ENCODE measurements at regions not wholly inside any gene's neighbourhood (a gene's known extent, or its start where the extent isn't known, plus 50 kb on each side); places are given as distances from the start of the nearest gene placed in this dataset.

DNA sequence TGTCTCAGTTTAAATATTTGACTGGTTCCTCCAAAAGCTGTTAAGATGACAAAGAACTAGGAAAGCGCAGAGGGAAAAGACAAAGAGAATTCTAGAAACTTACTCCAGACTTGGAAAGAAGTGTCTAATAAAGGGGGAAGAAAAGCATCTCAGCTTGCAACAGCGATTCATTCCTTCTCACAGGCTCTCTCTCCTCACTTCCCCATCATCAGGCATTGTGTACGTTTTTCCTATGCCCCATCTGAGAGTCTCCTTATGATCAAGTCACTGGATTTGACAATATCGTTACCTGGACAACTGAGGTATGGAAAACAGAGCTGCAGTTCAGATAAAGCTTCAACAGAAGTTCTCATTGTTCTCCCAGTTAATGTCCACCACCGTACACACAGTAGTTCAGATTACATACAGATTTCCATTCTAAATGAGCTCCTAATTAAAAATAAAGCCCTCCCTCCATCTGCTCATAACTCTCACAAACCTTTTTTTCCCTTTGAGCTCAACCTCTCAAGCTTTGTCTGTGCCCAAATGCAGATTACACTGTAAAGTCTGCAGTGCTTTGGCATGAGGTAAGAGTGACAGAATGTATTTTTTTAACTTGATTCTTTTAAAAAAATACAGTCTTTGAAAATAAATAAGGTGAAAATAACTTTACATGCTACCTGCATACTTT is 254.4 kb upstream of the THBS1 start:
- no peaks in the 10 kb centered on the region for H3K36me3 ChIP-seq (ENCODE audit: control insufficient read depth, insufficient read depth, low read length)
- H3K27me3 Mint-ChIP-seq = peaks cover 36% of the 10 kb centered on the region
- H3K4me1 Mint-ChIP-seq = no peaks in the 10 kb centered on the region
- no peaks in the 10 kb centered on the region for H3K36me3 Mint-ChIP-seq
- H3K27ac ChIP-seq (ENCODE audit: insufficient read depth, low read length, poor library complexity, severe bottlenecking) = no peak overlapping the region
- no peak for DNase-seq
- H3K9me3 ChIP-seq (ENCODE audit: control insufficient read depth in 2 of 2, low read length in 2 of 2) = no peaks in the 10 kb centered on the region
- ATAC-seq (ENCODE audit: low read depth in 2 of 2) = no peak
- no peak overlapping the region for H3K4me3 ChIP-seq (ENCODE audit: low read depth, low read length)
- H3K27ac Mint-ChIP-seq = no peak overlapping the region
- peaks cover 0 to 8% (median 0%) of the 10 kb centered on the region in 7 donors for H3K9me3 Mint-ChIP-seq
- H3K4me1 ChIP-seq (ENCODE audit: control insufficient read depth, insufficient read depth, low read length, poor library complexity, severe bottlenecking) = no peaks in the 10 kb centered on the region
- H3K27me3 ChIP-seq (ENCODE audit: control insufficient read depth, insufficient read depth, low read length) = peaks cover 4% of the 10 kb centered on the region
- no peak overlapping the region for H3K4me3 Mint-ChIP-seq

DNA sequence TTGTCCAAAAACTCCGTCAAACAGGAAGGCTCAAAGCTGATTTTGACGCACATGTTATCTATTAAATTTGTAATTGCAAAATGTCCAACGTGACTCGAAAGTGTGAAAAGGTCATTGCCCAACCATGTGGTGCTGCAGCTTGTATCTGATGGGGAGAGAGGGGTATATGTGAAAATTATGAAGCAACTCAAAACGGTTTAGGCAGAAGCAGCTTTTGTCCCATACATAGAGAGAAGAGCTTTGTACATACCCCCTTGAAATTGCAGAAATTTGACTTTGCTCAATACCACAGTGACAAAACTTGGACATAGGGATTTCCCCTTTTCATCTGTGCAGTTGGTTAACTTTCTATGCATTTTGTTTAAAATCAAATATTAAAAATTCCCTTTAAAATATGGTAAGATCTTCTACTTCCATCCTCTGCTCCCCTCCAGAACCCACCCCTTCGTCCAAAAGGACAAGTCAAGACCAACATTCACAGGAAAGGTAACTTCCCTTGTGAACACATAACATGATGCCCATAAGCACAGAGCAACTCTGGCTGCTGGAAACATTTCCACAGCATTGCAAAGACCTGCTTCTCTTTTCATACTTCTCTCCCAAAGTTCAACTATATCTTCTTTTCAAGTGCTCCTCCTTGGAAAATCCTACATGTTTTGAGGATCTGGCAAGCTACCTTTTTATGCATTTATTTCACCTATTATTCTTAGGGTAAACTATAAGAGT is 253.7 kb upstream of the THBS1 start:
- no peaks in the 10 kb centered on the region for H3K9me3 ChIP-seq (ENCODE audit: control insufficient read depth in 2 of 2, low read length in 2 of 2)
- no peak overlapping the region for H3K27ac ChIP-seq (ENCODE audit: insufficient read depth, low read length, poor library complexity, severe bottlenecking)
- no peak overlapping the region for H3K4me3 ChIP-seq (ENCODE audit: low read depth, low read length)
- Mint-ChIP-seq H3K27me3 (peaks cover 36% of the 10 kb centered on the region), H3K27ac (no peak overlapping the region), H3K4me1 (no peaks in the 10 kb centered on the region), H3K4me3 (no peak overlapping the region), H3K9me3 (peaks cover 0 to 8% (median 0%) of the 10 kb centered on the region in 7 donors), H3K36me3 (no peaks in the 10 kb centered on the region)
- peaks cover 4% of the 10 kb centered on the region for H3K27me3 ChIP-seq (ENCODE audit: control insufficient read depth, insufficient read depth, low read length)
- DNase-seq (no peak), ATAC-seq (ENCODE audit: low read depth in 2 of 2) (no peak)
- no peaks in the 10 kb centered on the region for H3K36me3 ChIP-seq (ENCODE audit: control insufficient read depth, insufficient read depth, low read length)
- no peaks in the 10 kb centered on the region for H3K4me1 ChIP-seq (ENCODE audit: control insufficient read depth, insufficient read depth, low read length, poor library complexity, severe bottlenecking)

DNA sequence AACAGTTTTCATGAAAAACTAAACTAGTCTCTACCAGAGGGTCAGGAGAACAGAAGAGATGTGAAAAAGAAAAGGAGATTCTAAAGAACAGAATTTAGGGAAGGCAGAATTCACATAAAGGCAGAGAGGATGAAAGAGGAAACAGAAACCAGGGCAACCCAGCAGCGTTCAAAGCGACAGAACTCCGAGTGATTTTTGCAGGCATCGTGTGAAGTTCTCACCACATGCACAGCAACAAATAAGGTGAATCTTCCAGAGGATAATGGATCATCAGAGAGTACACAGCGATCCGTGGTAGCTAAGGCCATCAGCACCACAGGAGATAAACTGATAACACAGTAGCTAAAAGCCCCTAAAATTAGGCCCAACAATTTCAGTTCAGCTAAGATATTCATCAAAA is 250.8 kb upstream of the THBS1 start:
- peaks cover 28% of the 10 kb centered on the region for H3K27me3 Mint-ChIP-seq

DNA sequence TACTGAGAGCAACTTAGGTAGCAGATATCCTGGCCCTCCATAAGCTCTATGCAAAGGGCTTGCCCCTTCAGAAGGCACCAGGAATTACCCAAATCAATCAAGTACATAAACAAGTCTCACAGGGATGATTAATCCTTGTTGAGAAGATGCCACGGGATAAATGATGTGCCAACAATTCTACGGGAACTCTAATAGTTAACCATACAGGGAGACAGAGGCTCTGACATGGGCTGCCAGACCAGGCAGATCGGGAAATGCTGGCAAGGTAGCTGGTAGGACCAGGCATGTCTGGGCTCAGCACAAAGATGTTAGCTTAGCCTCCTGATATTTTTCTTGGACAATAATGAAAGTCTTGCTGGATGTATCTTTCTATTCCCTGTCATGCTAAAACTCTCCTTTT is 249.3 kb upstream of the THBS1 start:
- Histone ChIP-seq H3K27ac (ENCODE audit: insufficient read depth, low read length, poor library complexity, severe bottlenecking) (no peak overlapping the region), H3K36me3 (ENCODE audit: control insufficient read depth, insufficient read depth, low read length) (no peaks in the 10 kb centered on the region), H3K4me1 (ENCODE audit: control insufficient read depth, insufficient read depth, low read length, poor library complexity, severe bottlenecking) (no peaks in the 10 kb centered on the region), H3K9me3 (ENCODE audit: control insufficient read depth in 2 of 2, low read length in 2 of 2) (no peaks in the 10 kb centered on the region), H3K4me3 (ENCODE audit: low read depth, low read length) (no peak overlapping the region), H3K27me3 (ENCODE audit: control insufficient read depth, insufficient read depth, low read length) (peaks cover 4% of the 10 kb centered on the region)
- no peaks in the 10 kb centered on the region for H3K9me3 Mint-ChIP-seq
- H3K36me3 Mint-ChIP-seq = no peaks in the 10 kb centered on the region
- H3K4me3 Mint-ChIP-seq = no peak overlapping the region
- DNase-seq = no peak
- H3K27me3 Mint-ChIP-seq = peaks cover 28% of the 10 kb centered on the region
- no peak overlapping the region for H3K27ac Mint-ChIP-seq
- ATAC-seq (ENCODE audit: low read depth in 2 of 2) = no peak
- H3K4me1 Mint-ChIP-seq = no peaks in the 10 kb centered on the region

More for the DNA sequence above, 250.8 kb upstream of the THBS1 start:
- ATAC-seq (ENCODE audit: low read depth in 2 of 2) (no peak), DNase-seq (no peak)
- Mint-ChIP-seq H3K27ac (no peak overlapping the region), H3K36me3 (no peaks in the 10 kb centered on the region), H3K9me3 (peaks cover 0 to 5% (median 0%) of the 10 kb centered on the region in 7 donors), H3K4me3 (no peak overlapping the region), H3K4me1 (no peaks in the 10 kb centered on the region)
- H3K27ac ChIP-seq (ENCODE audit: insufficient read depth, low read length, poor library complexity, severe bottlenecking) = no peak overlapping the region
- peaks cover 4% of the 10 kb centered on the region for H3K27me3 ChIP-seq (ENCODE audit: control insufficient read depth, insufficient read depth, low read length)
- H3K4me1 ChIP-seq (ENCODE audit: control insufficient read depth, insufficient read depth, low read length, poor library complexity, severe bottlenecking) = no peaks in the 10 kb centered on the region
- no peaks in the 10 kb centered on the region for H3K36me3 ChIP-seq (ENCODE audit: control insufficient read depth, insufficient read depth, low read length)
- H3K9me3 ChIP-seq (ENCODE audit: control insufficient read depth in 2 of 2, low read length in 2 of 2) = no peaks in the 10 kb centered on the region
- H3K4me3 ChIP-seq (ENCODE audit: low read depth, low read length) = no peak overlapping the region

DNA sequence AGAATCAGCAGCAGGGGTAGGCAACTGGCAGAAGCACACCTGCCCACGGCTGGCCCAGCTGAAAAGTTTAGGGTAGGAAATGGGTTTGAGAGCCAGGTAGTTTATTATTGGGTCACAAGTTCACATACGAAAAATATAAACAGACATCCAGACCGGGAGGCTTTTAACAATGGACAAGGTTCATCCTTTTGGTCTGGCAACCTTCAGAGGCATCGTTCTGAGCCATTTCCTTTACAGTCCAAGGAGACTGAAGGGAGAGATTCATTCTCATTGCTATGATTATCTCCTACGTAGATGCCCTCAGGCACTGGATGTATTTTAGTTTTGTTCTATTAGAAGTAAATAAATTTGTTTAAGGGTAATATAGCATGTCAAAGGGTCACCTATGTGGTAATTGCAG is 248.0 kb upstream of the THBS1 start:
- no peaks in the 10 kb centered on the region for H3K9me3 ChIP-seq (ENCODE audit: control insufficient read depth in 2 of 2, low read length in 2 of 2)
- H3K4me1 ChIP-seq (ENCODE audit: control insufficient read depth, insufficient read depth, low read length, poor library complexity, severe bottlenecking) = no peaks in the 10 kb centered on the region
- Mint-ChIP-seq H3K27ac (no peak overlapping the region), H3K9me3 (peaks cover 0 to 1% (median 0%) of the 10 kb centered on the region in 7 donors), H3K27me3 (peaks cover 21% of the 10 kb centered on the region), H3K36me3 (no peaks in the 10 kb centered on the region), H3K4me3 (no peak overlapping the region), H3K4me1 (no peaks in the 10 kb centered on the region)
- no peak for DNase-seq
- no peak overlapping the region for H3K27ac ChIP-seq (ENCODE audit: insufficient read depth, low read length, poor library complexity, severe bottlenecking)
- ATAC-seq (ENCODE audit: low read depth in 2 of 2) = no peak
- H3K27me3 ChIP-seq (ENCODE audit: control insufficient read depth, insufficient read depth, low read length) = peaks cover 6% of the 10 kb centered on the region
- H3K36me3 ChIP-seq (ENCODE audit: control insufficient read depth, insufficient read depth, low read length) = no peaks in the 10 kb centered on the region
- no peak overlapping the region for H3K4me3 ChIP-seq (ENCODE audit: low read depth, low read length)

DNA sequence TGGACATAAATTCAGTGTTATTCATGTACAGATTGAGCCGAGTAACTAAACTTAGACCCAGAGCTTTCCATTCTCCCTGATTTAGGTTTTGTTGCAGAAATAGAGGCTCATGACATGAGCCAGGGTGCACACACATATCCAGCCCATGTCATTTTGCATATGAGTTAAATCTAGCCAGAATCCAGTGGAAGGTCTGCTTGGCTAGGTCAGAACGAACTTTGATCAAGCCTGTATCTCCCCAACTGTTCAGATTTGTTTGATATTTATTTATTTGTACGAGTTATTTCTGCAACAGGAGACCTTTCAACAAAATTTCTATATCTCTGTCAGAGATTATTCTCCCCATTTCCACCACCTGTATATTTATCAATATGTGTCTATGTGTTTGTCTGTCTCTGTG is 247.5 kb upstream of the THBS1 start:
- H3K27ac Mint-ChIP-seq = no peak overlapping the region
- no peaks in the 10 kb centered on the region for H3K4me1 Mint-ChIP-seq
- H3K9me3 Mint-ChIP-seq = peaks cover 0 to 1% (median 0%) of the 10 kb centered on the region in 7 donors
- Histone ChIP-seq H3K36me3 (ENCODE audit: control insufficient read depth, insufficient read depth, low read length) (no peaks in the 10 kb centered on the region), H3K27me3 (ENCODE audit: control insufficient read depth, insufficient read depth, low read length) (peaks cover 6% of the 10 kb centered on the region), H3K27ac (ENCODE audit: insufficient read depth, low read length, poor library complexity, severe bottlenecking) (no peak overlapping the region), H3K9me3 (ENCODE audit: control insufficient read depth in 2 of 2, low read length in 2 of 2) (no peaks in the 10 kb centered on the region), H3K4me3 (ENCODE audit: low read depth, low read length) (no peak overlapping the region), H3K4me1 (ENCODE audit: control insufficient read depth, insufficient read depth, low read length, poor library complexity, severe bottlenecking) (no peaks in the 10 kb centered on the region)
- H3K36me3 Mint-ChIP-seq = no peaks in the 10 kb centered on the region
- H3K4me3 Mint-ChIP-seq = no peak overlapping the region
- ATAC-seq (ENCODE audit: low read depth in 2 of 2) (no peak), DNase-seq (no peak)
- H3K27me3 Mint-ChIP-seq = peaks cover 17% of the 10 kb centered on the region

DNA sequence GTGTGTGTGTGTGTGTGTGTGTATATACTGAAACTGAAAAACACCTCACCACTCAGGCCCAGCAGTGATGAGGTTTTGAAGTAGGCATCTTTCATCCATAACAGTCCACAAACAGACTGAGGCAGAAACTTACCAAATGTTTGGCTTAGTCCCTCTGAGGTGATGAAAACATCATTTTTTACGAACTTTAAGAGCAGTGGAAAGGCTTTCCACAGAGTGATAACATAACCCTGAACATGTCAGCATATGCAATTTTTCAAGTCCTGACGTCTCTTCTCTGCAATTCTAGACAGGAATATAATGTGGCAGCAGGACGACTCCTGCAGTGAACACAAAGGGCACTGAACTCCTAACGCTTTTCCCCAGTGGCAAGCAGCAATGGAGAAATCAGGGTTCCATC is 247.0 kb upstream of the THBS1 start:
- H3K4me1 ChIP-seq (ENCODE audit: control insufficient read depth, insufficient read depth, low read length, poor library complexity, severe bottlenecking) = no peaks in the 10 kb centered on the region
- no peaks in the 10 kb centered on the region for H3K36me3 ChIP-seq (ENCODE audit: control insufficient read depth, insufficient read depth, low read length)
- Mint-ChIP-seq H3K4me1 (no peaks in the 10 kb centered on the region), H3K27me3 (peaks cover 17% of the 10 kb centered on the region), H3K36me3 (no peaks in the 10 kb centered on the region), H3K9me3 (peaks cover 0 to 2% (median 0%) of the 10 kb centered on the region in 7 donors), H3K4me3 (no peak overlapping the region), H3K27ac (no peak overlapping the region)
- ATAC-seq (ENCODE audit: low read depth in 2 of 2) = no peak
- DNase-seq = no peak
- H3K27ac ChIP-seq (ENCODE audit: insufficient read depth, low read length, poor library complexity, severe bottlenecking) = no peak overlapping the region
- no peaks in the 10 kb centered on the region for H3K9me3 ChIP-seq (ENCODE audit: control insufficient read depth in 2 of 2, low read length in 2 of 2)
- H3K27me3 ChIP-seq (ENCODE audit: control insufficient read depth, insufficient read depth, low read length) = peaks cover 6% of the 10 kb centered on the region
- no peak overlapping the region for H3K4me3 ChIP-seq (ENCODE audit: low read depth, low read length)

DNA sequence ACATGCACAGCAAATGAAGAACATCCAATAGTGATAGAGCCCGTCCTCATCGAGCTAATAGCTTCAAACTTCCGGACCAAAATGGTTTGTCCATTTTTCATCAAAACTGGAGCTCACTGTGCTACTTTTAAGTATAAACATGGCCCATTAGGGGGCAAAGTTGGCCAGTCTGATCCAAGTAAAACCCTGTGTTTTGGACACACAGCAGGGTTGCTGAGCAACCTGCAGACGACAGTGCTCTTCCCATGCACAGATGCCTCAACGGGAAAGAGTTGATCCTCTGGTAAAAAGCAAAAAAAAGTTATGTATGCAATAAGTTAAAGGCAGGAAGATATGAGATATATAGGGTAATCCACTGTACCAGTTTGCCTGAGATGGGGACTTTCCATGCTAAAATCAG is 244.0 kb upstream of the THBS1 start:
- H3K4me1 ChIP-seq (ENCODE audit: control insufficient read depth, insufficient read depth, low read length, poor library complexity, severe bottlenecking) = no peaks in the 10 kb centered on the region
- Mint-ChIP-seq H3K9me3 (peaks cover 0 to 7% (median 1%) of the 10 kb centered on the region in 7 donors), H3K27me3 (peaks cover 21% of the 10 kb centered on the region), H3K27ac (no peak overlapping the region), H3K4me1 (no peaks in the 10 kb centered on the region), H3K36me3 (no peaks in the 10 kb centered on the region), H3K4me3 (no peak overlapping the region)
- H3K9me3 ChIP-seq (ENCODE audit: control insufficient read depth in 2 of 2, low read length in 2 of 2) = no peaks in the 10 kb centered on the region
- DNase-seq = no peak
- H3K27ac ChIP-seq (ENCODE audit: insufficient read depth, low read length, poor library complexity, severe bottlenecking) = no peak overlapping the region
- no peak for ATAC-seq (ENCODE audit: low read depth in 2 of 2)
- H3K27me3 ChIP-seq (ENCODE audit: control insufficient read depth, insufficient read depth, low read length) = peaks cover 6% of the 10 kb centered on the region
- no peak overlapping the region for H3K4me3 ChIP-seq (ENCODE audit: low read depth, low read length)
- no peaks in the 10 kb centered on the region for H3K36me3 ChIP-seq (ENCODE audit: control insufficient read depth, insufficient read depth, low read length)
